CD14-positive monocyte (primary cell): ENCODE measurements at regions not wholly inside any gene's neighbourhood (a gene's known extent, or its start where the extent isn't known, plus 50 kb on each side); places are given as distances from the start of the nearest gene placed in this dataset.
A peak's percentile ranks its signal among the peaks of the same experiment; 100 is the strongest.

Source experiments
- DNase-seq, 3 donors: peaks; one replicate each; pipeline ENCODE4 v3.0.0-alpha.2; 2011 to 2022
- H2AFZ ChIP-seq: 2 replicates; pipeline ENCODE4 v1.6.0; 2012; ENCODE audit warnings: mild to moderate bottlenecking, low read depth, low read length, inconsistent platforms; ENCODE audit not compliant: insufficient read depth, poor library complexity, severe bottlenecking
- H3K27ac ChIP-seq, 2 donors: 1 replicate in 1 of 2; 2 replicates in 1 of 2; pipeline ENCODE4 v1.5.1; 2012 to 2013; ENCODE audit warnings: low read length in 2 of 2, control low read depth in 1 of 2, inconsistent platforms in 1 of 2, low read depth in 1 of 2, mild to moderate bottlenecking in 1 of 2
- H3K27me3 ChIP-seq, 2 donors: one replicate each; pipeline versions ENCODE4 v1.6.0 to v1.6.1; 2011 to 2013; ENCODE audit warnings: low read length in 2 of 2; ENCODE audit not compliant: control insufficient read depth in 2 of 2, insufficient read depth in 2 of 2
- H3K36me3 ChIP-seq, 2 donors: replicated peaks in 1 of 2; 1 replicate in 1 of 2; 2 replicates in 1 of 2; pipeline versions ENCODE4 v1.5.1 to v1.6.1; 2012 to 2013; ENCODE audit warnings: low read length in 2 of 2, control low read depth in 1 of 2, inconsistent platforms in 1 of 2, mild to moderate bottlenecking in 1 of 2; ENCODE audit not compliant: insufficient read depth in 2 of 2, control insufficient read depth in 1 of 2
- H3K4me1 ChIP-seq, 2 donors: 1 replicate in 1 of 2; 2 replicates in 1 of 2; pipeline versions ENCODE4 v1.5.1 to v1.6.1; 2012 to 2013; ENCODE audit warnings: low read length in 2 of 2, control low read depth in 1 of 2, inconsistent platforms in 1 of 2, mild to moderate bottlenecking in 1 of 2, moderate library complexity in 1 of 2; ENCODE audit not compliant: insufficient read depth in 2 of 2, control insufficient read depth in 1 of 2
- H3K4me2 ChIP-seq: replicated peaks from 2 replicates; pipeline ENCODE3; 2012; ENCODE audit warnings: low read length, moderate library complexity, mild to moderate bottlenecking; ENCODE audit not compliant: poor library complexity, severe bottlenecking; ENCODE audit errors: extremely low read depth
- H3K4me3 ChIP-seq, 3 experiments: fragments of 200-600 bp in 1 of 3; sonication (generic) in 1 of 3; replicated peaks in 1 of 3; 1 replicate in 2 of 3; 2 replicates in 1 of 3; pipeline ENCODE4 v1.5.1; 2011 to 2013; ENCODE audit warnings: low read length in 3 of 3, mild to moderate bottlenecking in 3 of 3, control low read depth in 2 of 3, low read depth in 2 of 3, inconsistent platforms in 1 of 3, moderate library complexity in 1 of 3
- H3K79me2 ChIP-seq: 2 replicates; pipeline ENCODE4 v1.6.0; 2012; ENCODE audit warnings: mild to moderate bottlenecking, control low read depth, inconsistent platforms, low read length, moderate library complexity; ENCODE audit not compliant: insufficient read depth
- H3K9ac ChIP-seq: 2 replicates; pipeline ENCODE4 v1.6.0; 2017; ENCODE audit warnings: low read length, mild to moderate bottlenecking; ENCODE audit not compliant: insufficient read depth, poor library complexity, severe bottlenecking
- H3K9me3 ChIP-seq, 2 donors: replicated peaks in 1 of 2; 1 replicate in 1 of 2; 2 replicates in 1 of 2; pipeline versions ENCODE4 v1.5.1 to v1.6.1; 2012 to 2013; ENCODE audit warnings: low read length in 2 of 2, control low read depth in 1 of 2; ENCODE audit not compliant: control insufficient read depth in 1 of 2, insufficient read depth in 1 of 2
- H4K20me1 ChIP-seq: 2 replicates; pipeline ENCODE4 v1.6.0; 2012; ENCODE audit warnings: mild to moderate bottlenecking, low read length, control low read depth, moderate library complexity; ENCODE audit not compliant: insufficient read depth
- H3K27ac Mint-ChIP-seq, 7 donors: one replicate each; pipeline ENCODE4 v1.8.0; 2020; ENCODE audit warnings: mild to moderate bottlenecking in 7 of 7, mixed read lengths in 7 of 7, moderate library complexity in 6 of 7, inconsistent platforms in 2 of 7
- H3K27me3 Mint-ChIP-seq, 3 donors: one replicate each; pipeline ENCODE4 v1.8.0; 2021 to 2022; ENCODE audit warnings: low read depth in 3 of 3, mild to moderate bottlenecking in 3 of 3, mixed read lengths in 3 of 3, moderate library complexity in 3 of 3, inconsistent platforms in 1 of 3
- H3K36me3 Mint-ChIP-seq, 2 donors: one replicate each; pipeline ENCODE4 v1.8.0; 2020; ENCODE audit warnings: mixed read lengths in 2 of 2, inconsistent platforms in 1 of 2, mild to moderate bottlenecking in 1 of 2
- H3K4me1 Mint-ChIP-seq: one replicate; pipeline ENCODE4 v1.8.0; 2020; ENCODE audit warnings: mild to moderate bottlenecking, mixed read lengths
- H3K4me3 Mint-ChIP-seq, 2 donors: one replicate each; pipeline ENCODE4 v1.8.0; 2020; ENCODE audit warnings: mild to moderate bottlenecking in 2 of 2, mixed read lengths in 2 of 2, moderate library complexity in 1 of 2
- H3K9me3 Mint-ChIP-seq, 7 donors: one replicate each; pipeline ENCODE4 v1.8.0; 2020 to 2022; ENCODE audit warnings: mixed read lengths in 7 of 7, mild to moderate bottlenecking in 6 of 7, moderate library complexity in 6 of 7, inconsistent platforms in 2 of 7
- CTCF ChIP-seq: fragments of 200-600 bp; IDR thresholded peaks from one replicate; pipeline ENCODE4 v1.8.0; 2022; ENCODE audit warnings: antibody characterized with exemption, mild to moderate bottlenecking
- WGBS: methylation state at CpG from one replicate; pipeline ENCODE4 v1.1.5; 2013; ENCODE audit warnings: missing lambda C conversion rate; ENCODE audit not compliant: insufficient coverage; 5-methylcytosine and 5-hydroxymethylcytosine counted together
- intact Hi-C, 2 donors: fragments of 100-400 bp; cut with micrococcal nuclease; formaldehyde crosslinking; loops; one replicate each; pipeline versions ENCODE4 v1.15.0 to v1.15.1; 2023

- H3K4me3 ChIP-seq: no peak overlapping the region
- H3K27me3 ChIP-seq: no peaks in the 10 kb centered on the region
- H3K4me2 ChIP-seq: no peak overlapping the region
- WGBS: no CpG with 5 or more reads among the region's 3 CpGs
- Mint-ChIP-seq H3K36me3 (no peaks in the 10 kb centered on the region), H3K9me3 (peaks cover 0 to 3% (median 0%) of the 10 kb centered on the region in 7 donors), H3K27me3 (no peaks in the 10 kb centered on the region), H3K27ac (peak overlapping the region in 6 of 7 donors; percentile 68 to 98 (median 90)), H3K4me3 (no peak overlapping the region), H3K4me1 (peaks cover 37% of the 10 kb centered on the region)
- H3K79me2 ChIP-seq: no peaks in the 10 kb centered on the region
- intact Hi-C loops: loop anchor here (2.0 to 10.0 kb wide), 3 partner anchors 69 to 161 kb away; partner anchors contain the start of gene MARCKS (in 2 of the 2)
- H3K9me3 ChIP-seq: no peaks in the 10 kb centered on the region
- H2AFZ ChIP-seq: peak overlapping the region; percentile 50
- H3K36me3 ChIP-seq: no peaks in the 10 kb centered on the region
- H3K4me1 ChIP-seq: peaks cover 32 to 38% of the 10 kb centered on the region in 2 donors
- peak overlapping the region; percentile 59 to 85 for H3K27ac ChIP-seq
- H3K9ac ChIP-seq: no peak overlapping the region
- TF ChIP-seq CTCF: no peak
- DNase-seq: peak; percentile 45 to 71 (median 63)
- H4K20me1 ChIP-seq: no peaks in the 10 kb centered on the region
Observed at GRCh38 chr6:113695516-113695915, 161.6 kb upstream of the MARCKS start.

DNA sequence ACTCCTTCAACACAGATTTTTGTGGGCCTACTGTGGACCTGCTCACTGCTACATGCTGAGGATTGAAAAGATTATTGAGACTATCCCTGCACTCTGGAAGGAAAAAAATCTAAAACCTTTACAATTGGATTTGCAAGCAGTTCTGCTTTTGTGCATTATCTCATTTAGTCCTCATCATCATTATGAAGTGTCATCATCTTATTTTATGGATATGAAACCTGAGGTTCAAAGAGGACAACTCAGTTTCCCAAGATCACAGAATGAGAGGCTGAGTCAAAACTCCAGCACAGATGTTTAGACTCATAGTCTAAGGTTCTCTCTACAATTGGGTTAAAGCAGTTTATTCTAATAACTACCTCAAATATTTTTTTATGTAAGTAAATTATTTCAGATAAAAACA, 160.2 kb upstream of the MARCKS start:
- H3K9ac ChIP-seq: no peak overlapping the region
- no peak overlapping the region for H2AFZ ChIP-seq
- peak overlapping the region; percentile 13 to 85 for H3K27ac ChIP-seq
- Mint-ChIP-seq H3K9me3 (peaks cover 0 to under 1% (median 0%) of the 10 kb centered on the region in 7 donors), H3K4me3 (no peak overlapping the region), H3K4me1 (peaks cover 34% of the 10 kb centered on the region), H3K27ac (peak overlapping the region; percentile 89 to 98 (median 92)), H3K27me3 (no peaks in the 10 kb centered on the region), H3K36me3 (no peaks in the 10 kb centered on the region)
- no peaks in the 10 kb centered on the region for H3K79me2 ChIP-seq
- peaks cover 32 to 38% of the 10 kb centered on the region in 2 donors for H3K4me1 ChIP-seq
- no peaks in the 10 kb centered on the region for H3K9me3 ChIP-seq
- no peaks in the 10 kb centered on the region for H3K27me3 ChIP-seq
- H3K4me2 ChIP-seq: peak overlapping the region; percentile 21
- no peaks in the 10 kb centered on the region for H4K20me1 ChIP-seq
- H3K4me3 ChIP-seq: peak overlapping the region in 1 of 3 experiments; percentile 14
- intact Hi-C loops: loop anchor here (2.0 to 10.0 kb wide), 4 partner anchors 64 to 158 kb away; partner anchors contain the start of gene MARCKS (in 1 of the 2)
- H3K36me3 ChIP-seq: no peaks in the 10 kb centered on the region
- TF ChIP-seq CTCF: no peak
- DNase-seq: peak; percentile 79 to 91 (median 89)
